GM12865 (cell line): ENCODE measurements at regions not wholly inside any gene's neighbourhood (a gene's known extent, or its start where the extent isn't known, plus 50 kb on each side); places are given as distances from the start of the nearest gene placed in this dataset.

Experiments
- DNase-seq: peaks from one replicate; pipeline ENCODE4 v3.0.0; 2010; ENCODE audit warnings: low read depth
- H3K4me3 ChIP-seq: 2 replicates; pipeline ENCODE4 v1.5.1; 2011; ENCODE audit warnings: mild to moderate bottlenecking, low read depth, low read length, control low read depth
- CTCF ChIP-seq: IDR thresholded peaks from 2 replicates; pipeline ENCODE4 v1.5.1; 2011; ENCODE audit warnings: low read length, control low read depth, low read depth, inconsistent platforms; ENCODE audit not compliant: insufficient read depth; ENCODE audit errors: missing control alignments

- no peak overlapping the region for H3K4me3 ChIP-seq
- no peak for TF ChIP-seq CTCF
- no peak for DNase-seq
These were observed 692.9 kb upstream of the EDIL3 start for GRCh38 chr5:85077581-85077980.

GRCh38 chr5:85096421-85096820 is 711.7 kb upstream of the EDIL3 start:
- no peak for TF ChIP-seq CTCF
- no peak overlapping the region for H3K4me3 ChIP-seq
- no peak for DNase-seq

DNA sequence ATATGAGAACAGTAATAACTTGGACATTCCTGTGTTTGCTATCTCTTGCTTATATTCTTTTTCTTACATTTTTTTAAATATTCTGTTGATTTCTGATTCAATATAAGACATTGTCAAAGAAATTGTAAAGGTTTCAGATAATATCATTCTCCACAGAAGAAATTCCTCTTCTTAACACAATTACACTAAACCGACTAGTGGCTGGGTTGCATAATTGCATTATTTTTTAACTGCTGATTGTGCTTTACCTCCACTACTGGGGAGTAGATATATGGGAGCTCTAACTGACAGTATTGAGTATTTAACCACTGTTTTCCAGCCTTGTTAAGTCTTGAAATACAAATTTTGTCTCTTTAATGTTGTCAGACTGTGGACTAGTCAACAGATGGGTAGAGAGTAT is 723.8 kb upstream of the EDIL3 start:
- no peak for DNase-seq
- H3K4me3 ChIP-seq, result no peak overlapping the region
- no peak for TF ChIP-seq CTCF

DNA sequence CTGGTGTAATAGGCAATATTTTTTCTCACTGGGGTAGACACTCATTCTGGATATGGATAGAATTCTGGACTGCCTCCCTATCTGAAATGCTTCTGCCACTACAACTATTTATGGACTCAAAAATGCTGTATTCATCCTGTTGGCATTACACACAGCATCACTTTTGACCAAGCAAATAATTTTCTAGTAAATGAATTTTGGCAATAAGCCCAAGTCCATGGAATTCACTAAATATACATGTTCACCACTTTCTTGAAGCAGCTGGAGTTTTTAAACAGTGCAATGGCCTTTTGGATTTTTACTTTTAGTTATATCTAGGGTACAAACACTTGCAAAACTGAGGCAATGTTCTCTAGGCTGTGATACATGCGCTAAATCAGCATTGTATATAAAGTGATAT is 724.9 kb upstream of the EDIL3 start:
- TF ChIP-seq CTCF, result no peak
- H3K4me3 ChIP-seq, result no peak overlapping the region
- no peak for DNase-seq

DNA sequence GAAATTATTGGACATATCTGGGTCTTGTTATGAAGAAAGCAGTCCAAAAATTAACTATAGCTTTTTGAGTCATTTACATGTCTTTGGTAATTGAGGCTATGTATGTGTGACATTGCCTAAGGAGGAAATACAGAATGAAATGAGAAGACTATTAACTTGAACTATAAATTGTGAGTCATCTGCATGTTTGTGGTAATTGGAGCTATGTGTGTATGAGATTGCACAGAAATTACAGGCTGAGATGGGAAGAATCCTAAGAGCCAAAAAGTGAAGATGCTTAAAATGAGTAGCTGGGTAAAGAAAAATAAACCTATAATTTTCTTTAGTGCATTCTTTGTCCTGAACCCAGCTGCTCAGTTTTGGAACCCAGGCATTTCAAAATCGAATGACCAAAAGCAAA is 747.6 kb upstream of the EDIL3 start:
- no peak overlapping the region for H3K4me3 ChIP-seq
- DNase-seq, result no peak
- no peak for TF ChIP-seq CTCF

GRCh38 chr5:85140471-85140870 is 755.8 kb upstream of the EDIL3 start:
- no peak for TF ChIP-seq CTCF
- DNase-seq, result no peak

DNA sequence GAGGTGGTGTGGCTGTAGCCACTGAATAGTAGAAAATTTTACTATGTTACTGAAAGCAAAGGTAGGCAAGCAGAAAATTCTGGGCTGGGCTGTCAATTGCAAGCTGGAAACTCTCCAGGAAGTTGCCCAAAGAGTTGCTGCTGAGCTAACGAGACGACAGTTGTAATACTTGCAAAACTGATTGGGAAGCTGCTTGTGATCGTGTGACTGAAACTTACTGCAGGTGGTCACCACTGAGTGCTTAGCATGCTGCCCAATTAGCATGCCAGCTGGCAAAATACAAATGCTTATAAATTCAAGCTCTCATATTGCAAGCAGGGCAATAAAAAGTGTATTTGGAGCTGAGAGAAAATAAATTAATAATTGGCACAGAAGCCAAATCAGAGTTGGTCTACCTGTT is 758.5 kb upstream of the EDIL3 start:
- no peak for TF ChIP-seq CTCF
- DNase-seq, result no peak
- no peak overlapping the region for H3K4me3 ChIP-seq

More at GRCh38 chr5:85140471-85140870, 755.8 kb upstream of the EDIL3 start:
- no peak overlapping the region for H3K4me3 ChIP-seq
